ENCODE measurements at regions not wholly inside any gene's neighbourhood (a gene's known extent, or its start where the extent isn't known, plus 50 kb on each side); places are given as distances from the start of the nearest gene placed in this dataset.

- H3K36me3 ChIP-seq (ENCODE audit: control insufficient read depth, insufficient read depth, low read length): no peaks in the 10 kb centered on the region
- H3K9me3 ChIP-seq (replicated peaks; ENCODE audit: control insufficient read depth, insufficient read depth, low read depth, low read length): no peaks in the 10 kb centered on the region
- no peak for ATAC-seq
- H2AFZ ChIP-seq (ENCODE audit: low read depth, low read length): no peak overlapping the region
- BruUV-seq (replicated peaks): no TSS peak
- 2% methylated on average over 1 of the region's 1 CpG for WGBS (ENCODE audit: insufficient coverage, low coverage, missing lambda C conversion rate)
- in situ Hi-C loops (cut with MboI) (no loop called here), intact Hi-C loops (cut with micrococcal nuclease) (no loop called here)
- ChIA-PET POLR2A (no interaction called here), CTCF (ENCODE audit: low intra/inter-chr PET ratio) (no interaction called here)
- no peak overlapping the region for H3K27ac ChIP-seq (ENCODE audit: extremely low read depth, low read depth, low read length)
- H3K4me1 ChIP-seq (replicated peaks in 1 of 2; ENCODE audit: control insufficient read depth in 2 of 2, insufficient read depth in 2 of 2, low read length in 2 of 2): no peaks in the 10 kb centered on the region
- no peak overlapping the region for H3K4me3 ChIP-seq
- DNase-seq (ENCODE audit: extremely low read depth in 1 of 4, low spot score in 3 of 4): peak in 1 of 4 experiments; percentile 21
- no peaks in the 10 kb centered on the region for H3K79me2 ChIP-seq (ENCODE audit: control insufficient read depth, insufficient read depth, low read length)
- H4K20me1 ChIP-seq (replicated peaks; ENCODE audit: control insufficient read depth, insufficient read depth, low read length): no peaks in the 10 kb centered on the region
- H3K9ac ChIP-seq (ENCODE audit: insufficient read depth in 1 of 2, low read depth in 2 of 2, low read length in 2 of 2): no peak overlapping the region
- H3K9me1 ChIP-seq (ENCODE audit: control insufficient read depth, insufficient read depth, low read length): no peaks in the 10 kb centered on the region
- FAIRE-seq: no peak
- H3K27me3 ChIP-seq (ENCODE audit: control insufficient read depth in 2 of 2, insufficient read depth in 2 of 2, low read length in 2 of 2): no peaks in the 10 kb centered on the region
- no peak overlapping the region for H3K4me2 ChIP-seq (ENCODE audit: insufficient read depth, low read length)
- 0 out of 2 replicates have a peak, but pooled peaks have one; percentile 9 for TF ChIP-seq ZFX (CRISPR knock-in tag; IDR thresholded peaks at IDR 0.05)
- TF ChIP-seq ESRRA (IDR thresholded peaks at IDR 0.05; ENCODE audit: borderline replicate concordance, low read depth): no peak
- TF ChIP-seq KLF10 (CRISPR knock-in tag; IDR thresholded peaks at IDR 0.05): peak; percentile 10; the same call in 1 of the 2 replicates
- no peak for TF ChIP-seq HNRNPK (IDR thresholded peaks at IDR 0.05; ENCODE audit: low read depth, low read length, poor library complexity, severe bottlenecking)
- TF ChIP-seq, protein P1, sequence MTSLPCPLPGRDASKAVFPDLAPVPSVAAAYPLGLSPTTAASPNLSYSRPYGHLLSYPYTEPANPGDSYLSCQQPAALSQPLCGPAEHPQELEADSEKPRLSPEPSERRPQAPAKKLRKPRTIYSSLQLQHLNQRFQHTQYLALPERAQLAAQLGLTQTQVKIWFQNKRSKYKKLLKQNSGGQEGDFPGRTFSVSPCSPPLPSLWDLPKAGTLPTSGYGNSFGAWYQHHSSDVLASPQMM (CRISPR knock-in tag; IDR thresholded peaks at IDR 0.05): no peak; the same call in 1 of the 2 replicates
- no peak for TF ChIP-seq NR1H2 (CRISPR knock-in tag; IDR thresholded peaks at IDR 0.05)
- no peak for TF ChIP-seq EZH2 (IDR thresholded peaks at IDR 0.05; ENCODE audit: borderline replicate concordance, low read depth, low read length)
- TF ChIP-seq GABPB2 (CRISPR knock-in tag; conservative IDR thresholded peaks at IDR 0.05): no peak
- TF ChIP-seq, protein P2, sequence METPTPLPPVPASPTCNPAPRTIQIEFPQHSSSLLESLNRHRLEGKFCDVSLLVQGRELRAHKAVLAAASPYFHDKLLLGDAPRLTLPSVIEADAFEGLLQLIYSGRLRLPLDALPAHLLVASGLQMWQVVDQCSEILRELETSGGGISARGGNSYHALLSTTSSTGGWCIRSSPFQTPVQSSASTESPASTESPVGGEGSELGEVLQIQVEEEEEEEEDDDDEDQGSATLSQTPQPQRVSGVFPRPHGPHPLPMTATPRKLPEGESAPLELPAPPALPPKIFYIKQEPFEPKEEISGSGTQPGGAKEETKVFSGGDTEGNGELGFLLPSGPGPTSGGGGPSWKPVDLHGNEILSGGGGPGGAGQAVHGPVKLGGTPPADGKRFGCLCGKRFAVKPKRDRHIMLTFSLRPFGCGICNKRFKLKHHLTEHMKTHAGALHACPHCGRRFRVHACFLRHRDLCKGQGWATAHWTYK (CRISPR knock-in tag; IDR thresholded peaks at IDR 0.05): no peak
- no peak for TF ChIP-seq PHTF2 (CRISPR knock-in tag; IDR thresholded peaks at IDR 0.05)
- no peak for TF ChIP-seq IRF9 (tag; IDR thresholded peaks at IDR 0.05)
- TF ChIP-seq, protein P3, sequence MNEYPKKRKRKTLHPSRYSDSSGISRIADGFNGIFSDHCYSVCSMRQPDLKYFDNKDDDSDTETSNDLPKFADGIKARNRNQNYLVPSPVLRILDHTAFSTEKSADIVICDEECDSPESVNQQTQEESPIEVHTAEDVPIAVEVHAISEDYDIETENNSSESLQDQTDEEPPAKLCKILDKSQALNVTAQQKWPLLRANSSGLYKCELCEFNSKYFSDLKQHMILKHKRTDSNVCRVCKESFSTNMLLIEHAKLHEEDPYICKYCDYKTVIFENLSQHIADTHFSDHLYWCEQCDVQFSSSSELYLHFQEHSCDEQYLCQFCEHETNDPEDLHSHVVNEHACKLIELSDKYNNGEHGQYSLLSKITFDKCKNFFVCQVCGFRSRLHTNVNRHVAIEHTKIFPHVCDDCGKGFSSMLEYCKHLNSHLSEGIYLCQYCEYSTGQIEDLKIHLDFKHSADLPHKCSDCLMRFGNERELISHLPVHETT (CRISPR knock-in tag; conservative IDR thresholded peaks at IDR 0.05 in 1 of 2, IDR thresholded peaks at IDR 0.05 in 1 of 2): no peak
- TF ChIP-seq, protein P4, sequence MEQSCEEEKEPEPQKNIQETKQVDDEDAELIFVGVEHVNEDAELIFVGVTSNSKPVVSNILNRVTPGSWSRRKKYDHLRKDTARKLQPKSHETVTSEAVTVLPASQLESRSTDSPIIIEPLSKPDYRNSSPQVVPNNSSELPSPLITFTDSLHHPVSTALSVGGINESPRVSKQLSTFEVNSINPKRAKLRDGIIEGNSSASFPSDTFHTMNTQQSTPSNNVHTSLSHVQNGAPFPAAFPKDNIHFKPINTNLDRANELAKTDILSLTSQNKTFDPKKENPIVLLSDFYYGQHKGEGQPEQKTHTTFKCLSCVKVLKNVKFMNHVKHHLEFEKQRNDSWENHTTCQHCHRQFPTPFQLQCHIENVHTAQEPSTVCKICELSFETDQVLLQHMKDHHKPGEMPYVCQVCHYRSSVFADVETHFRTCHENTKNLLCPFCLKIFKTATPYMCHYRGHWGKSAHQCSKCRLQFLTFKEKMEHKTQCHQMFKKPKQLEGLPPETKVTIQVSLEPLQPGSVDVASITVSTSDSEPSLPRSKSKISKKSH (CRISPR knock-in tag; IDR thresholded peaks at IDR 0.05): peak; percentile 30; the same call in 1 of the 2 replicates
- no peak for TF ChIP-seq PCBP2 (IDR thresholded peaks at IDR 0.05; ENCODE audit: low read depth, low read length, poor library complexity, severe bottlenecking)
- no peak for TF ChIP-seq ELF1 (tag; IDR thresholded peaks at IDR 0.05)
- no peak for TF ChIP-seq L3MBTL2 (IDR thresholded peaks at IDR 0.05)
- TF ChIP-seq NCOR1 (IDR thresholded peaks at IDR 0.05): no peak
These were observed 1045.4 kb upstream of the MIR17HG start for GRCh38 chr13:90302107-90302506.

Data from K562 (cell line).